IPS DF 19.7 (cell line): ENCODE measurements at regions not wholly inside any gene's neighbourhood (a gene's known extent, or its start where the extent isn't known, plus 50 kb on each side); places are given as distances from the start of the nearest gene placed in this dataset.
A peak's percentile ranks its signal among the peaks of the same experiment; 100 is the strongest.

Experiments used
- DNase-seq: peaks from one replicate; pipeline ENCODE4 v3.0.0-alpha.2; 2013; ENCODE audit warnings: low read depth, low spot score

DNA sequence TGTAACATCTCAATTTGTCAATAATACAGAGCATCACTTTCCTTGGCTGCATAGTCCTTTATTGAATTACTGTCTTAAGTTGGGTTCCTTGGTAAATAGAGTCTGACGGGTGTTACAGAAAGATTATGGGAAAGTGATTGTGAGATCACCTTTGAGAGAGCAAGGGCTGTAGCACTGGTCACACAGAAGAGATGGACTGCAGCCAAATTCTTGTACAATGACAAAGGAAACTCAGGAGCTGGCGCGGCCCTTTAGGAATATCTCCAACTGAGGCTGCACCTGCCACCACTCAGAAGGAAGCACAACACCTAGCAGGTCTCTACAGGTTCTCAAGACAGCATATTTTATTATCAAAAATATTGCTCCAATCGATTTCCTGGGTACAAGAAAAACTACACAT lies 350.0 kb upstream of the ISL1 start:
- no peak for DNase-seq

DNA sequence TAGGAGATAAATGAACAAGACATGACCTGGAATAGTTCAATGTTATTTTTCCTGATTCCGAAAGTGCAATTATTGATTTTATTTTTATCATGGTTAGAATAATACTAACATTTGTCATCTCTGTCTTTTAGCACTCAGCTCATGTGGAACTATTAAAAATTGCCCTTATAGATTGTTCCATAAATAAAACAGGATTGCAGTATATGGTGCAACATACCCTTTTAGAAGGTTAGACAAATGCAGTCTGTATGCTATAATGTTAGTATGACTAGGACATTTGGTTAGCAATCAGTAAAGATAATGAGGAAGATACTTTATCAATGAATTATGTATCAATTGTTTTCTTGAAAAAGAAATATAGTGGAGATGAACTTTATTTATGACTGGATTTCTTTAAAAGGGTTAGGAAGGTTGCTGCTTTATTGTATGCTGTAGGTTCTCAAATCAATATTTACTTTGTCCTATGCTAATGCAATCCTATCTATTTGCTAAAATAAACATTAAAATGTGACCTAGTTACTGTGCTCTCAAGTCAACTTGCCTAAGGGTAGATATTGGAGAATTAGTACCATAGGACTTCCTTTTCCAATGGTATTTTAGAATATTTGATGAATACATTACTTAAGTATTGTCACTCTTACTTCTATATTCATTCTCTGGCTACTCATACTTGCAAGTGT lies 348.9 kb upstream of the ISL1 start:
- no peak for DNase-seq

DNA sequence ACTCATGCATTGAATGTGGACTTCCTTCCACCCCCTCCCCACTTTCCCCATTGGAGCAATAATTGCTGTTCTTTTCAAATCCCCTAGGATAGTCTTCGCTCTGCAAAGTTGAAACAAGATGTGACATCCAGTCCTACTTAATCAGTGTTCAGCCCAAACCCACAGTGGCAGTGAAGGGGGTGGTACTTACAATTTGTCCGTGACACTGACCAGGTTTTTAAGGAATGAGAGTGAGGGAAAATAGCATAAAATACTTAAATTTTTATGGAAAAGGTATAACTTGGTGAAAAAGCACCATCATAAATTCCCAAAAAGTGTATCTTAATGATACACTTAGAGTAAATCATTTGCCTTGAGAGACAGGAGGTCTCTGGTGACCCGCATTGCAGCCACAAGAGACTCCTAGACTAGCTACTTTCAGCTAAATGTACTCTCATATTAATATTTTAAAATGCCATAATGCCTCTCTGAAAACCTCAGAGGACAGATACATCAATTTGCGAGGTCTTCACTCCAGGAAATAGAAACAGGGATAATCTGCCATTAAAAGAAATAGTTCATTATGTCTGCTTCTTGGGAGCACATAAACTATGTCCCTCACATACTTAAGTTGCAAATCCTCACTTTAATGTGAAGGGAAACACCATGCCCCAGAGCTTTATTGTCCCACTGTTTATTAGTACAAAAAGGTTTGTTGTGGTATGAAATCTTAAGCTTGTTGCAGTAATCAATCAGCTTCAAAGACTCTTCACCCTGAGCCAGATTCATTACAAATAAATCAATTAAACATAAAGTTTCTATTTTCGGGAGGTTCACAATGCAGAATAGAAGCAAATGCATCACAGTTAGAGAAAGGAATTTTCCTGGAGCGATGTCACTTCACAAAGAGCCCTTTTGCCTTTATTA lies 343.6 kb upstream of the ISL1 start:
- no peak for DNase-seq

DNA sequence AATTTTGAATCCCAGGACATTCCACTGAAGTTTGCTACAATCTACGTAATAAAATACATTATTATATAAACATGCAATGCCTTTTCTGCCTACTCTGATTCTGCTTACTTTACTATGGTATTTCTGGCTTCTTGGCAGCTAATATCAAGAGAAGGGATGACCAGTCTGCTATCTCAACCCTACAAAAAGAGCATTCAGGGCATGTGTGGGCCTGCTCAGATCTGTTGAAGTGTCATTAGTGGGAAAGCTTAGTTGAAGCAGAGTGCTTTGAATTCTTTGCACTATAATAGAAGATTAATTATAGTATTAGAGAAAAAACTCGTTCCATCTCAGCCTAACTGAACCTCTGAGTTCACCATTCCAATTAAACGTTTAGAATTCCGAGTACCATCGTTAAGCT lies 339.5 kb upstream of the ISL1 start:
- DNase-seq: no peak

DNA sequence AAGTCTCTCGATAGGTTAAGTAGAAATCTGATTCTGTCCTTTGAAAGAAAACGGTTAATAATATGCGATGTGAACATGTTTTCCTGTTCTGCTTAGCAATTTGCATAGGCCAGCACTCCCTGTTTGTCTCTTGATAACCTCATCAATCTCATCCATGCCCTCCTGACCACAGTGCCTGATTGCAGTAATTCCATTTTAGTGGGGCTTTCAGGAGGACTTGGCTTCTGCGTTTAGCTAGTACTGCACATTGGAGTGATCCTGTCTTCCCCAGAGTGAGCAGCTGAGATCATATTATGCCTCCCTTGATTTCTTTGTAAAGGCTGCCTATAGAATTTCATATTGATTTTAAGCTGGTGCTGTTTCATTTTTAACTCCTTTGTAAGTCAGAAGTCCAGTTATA lies 335.9 kb upstream of the ISL1 start:
- DNase-seq: no peak

DNA sequence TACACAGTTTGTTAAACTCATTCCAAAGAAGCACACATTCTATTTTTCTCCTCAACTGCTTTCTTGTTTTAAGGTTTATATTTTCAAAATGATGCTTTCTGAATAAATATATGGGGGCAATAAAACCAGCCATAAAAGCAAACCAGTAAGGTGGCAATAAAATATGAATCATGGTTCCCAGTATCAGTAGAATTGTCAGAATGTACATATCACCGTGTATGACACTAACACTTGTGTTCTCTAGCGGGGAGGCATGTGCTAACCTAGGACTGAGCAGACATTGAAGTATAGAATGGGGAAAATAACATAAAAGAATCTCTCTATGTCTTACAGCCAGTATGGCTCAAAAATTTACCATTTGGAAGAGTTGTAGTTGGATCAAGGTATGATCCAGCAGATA lies 329.9 kb upstream of the ISL1 start:
- no peak for DNase-seq

DNA sequence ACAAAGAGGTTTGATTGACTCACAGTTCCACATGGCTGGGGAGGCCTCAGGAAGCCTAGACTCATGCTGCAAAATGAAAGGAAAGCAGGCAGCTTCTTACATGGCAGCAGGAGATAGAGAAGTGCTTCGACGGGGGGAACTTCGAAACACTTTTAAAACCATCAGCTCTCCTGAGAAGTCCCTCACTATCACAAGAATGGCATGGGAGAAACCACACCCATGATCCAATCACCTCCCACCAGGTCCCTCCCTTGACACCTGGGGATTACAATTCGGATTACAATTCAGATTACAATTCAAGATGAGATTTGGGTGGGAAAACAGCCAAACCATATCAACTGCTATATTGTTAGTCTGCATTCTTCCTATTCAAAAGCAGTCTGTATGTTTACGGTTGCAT lies 322.3 kb upstream of the ISL1 start:
- DNase-seq: no peak

DNA sequence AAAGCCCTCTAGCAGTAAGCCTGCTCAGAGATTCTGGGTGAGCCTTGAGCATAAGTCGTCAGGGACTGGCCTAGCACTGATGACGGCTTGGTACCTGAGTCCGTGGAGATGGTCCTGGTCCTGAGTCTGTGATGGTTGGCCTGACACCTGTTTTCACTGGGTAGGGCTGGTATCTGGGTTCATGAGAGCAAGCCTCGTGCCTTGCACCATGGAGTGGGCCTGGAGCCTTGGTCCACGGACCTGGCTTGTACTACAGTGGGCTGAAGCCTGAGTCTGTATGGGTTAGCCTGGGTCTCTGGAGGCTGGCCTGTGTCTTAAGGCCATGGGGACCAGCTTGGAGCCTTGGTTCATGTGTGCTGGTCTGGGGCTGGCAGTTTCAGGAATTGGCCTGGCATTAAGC lies 310.3 kb upstream of the ISL1 start:
- no peak for DNase-seq

DNA sequence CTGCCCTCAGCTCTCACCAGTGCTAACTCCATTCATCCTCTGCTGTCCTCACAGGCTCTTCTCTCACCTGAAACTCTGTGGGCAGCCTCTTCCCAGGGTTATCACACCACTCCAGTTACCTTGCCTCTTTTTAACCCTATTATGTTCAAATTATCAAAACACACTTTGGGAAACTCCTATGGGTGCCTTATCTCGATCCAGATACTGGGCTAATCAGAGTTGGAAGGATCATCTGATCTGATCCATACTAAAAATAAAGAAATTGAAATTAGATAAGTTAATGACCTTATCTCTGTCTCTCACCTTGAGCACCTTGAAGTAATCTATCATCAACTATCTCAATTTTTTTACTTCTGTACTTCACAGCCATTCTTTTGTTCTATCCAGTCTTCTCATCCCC lies 300.5 kb upstream of the ISL1 start:
- no peak for DNase-seq

DNA sequence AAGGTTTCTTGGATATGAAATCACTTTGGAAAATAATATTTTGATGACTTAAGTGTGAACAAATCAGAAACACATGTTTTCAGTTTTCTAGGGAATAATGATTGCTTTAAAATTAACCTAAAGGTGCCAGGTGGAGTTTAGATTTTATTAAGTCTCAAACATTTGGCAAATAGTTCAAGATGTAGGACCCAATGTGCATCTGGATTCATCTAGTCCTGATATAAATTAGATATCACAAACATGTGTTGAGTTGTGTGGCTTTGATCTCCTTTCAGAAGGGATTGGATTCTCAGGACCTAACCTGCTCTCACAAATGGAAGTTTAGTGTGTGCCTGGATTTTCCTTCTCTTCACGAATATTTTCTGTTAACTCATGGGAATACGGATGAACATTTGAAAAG lies 291.4 kb upstream of the ISL1 start:
- DNase-seq: no peak

DNA sequence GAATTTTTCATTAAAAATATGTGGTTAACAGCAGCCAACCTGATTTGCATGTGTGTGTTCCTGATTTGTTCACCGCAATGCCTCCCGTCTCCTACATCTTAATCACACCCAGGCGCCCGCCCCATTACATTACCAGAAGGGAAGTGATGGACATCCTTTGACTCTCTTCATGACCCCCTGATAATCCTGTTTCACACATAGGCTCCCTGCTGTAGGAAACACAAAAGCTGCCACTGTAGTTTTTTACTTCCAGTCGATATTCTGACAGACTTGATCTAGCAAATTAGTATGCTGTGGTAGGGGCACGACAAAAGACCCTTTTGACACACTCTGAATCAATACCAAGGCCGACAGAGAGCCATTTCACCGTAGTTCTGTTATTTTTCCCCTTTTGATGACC lies 287.8 kb upstream of the ISL1 start:
- DNase-seq: no peak

DNA sequence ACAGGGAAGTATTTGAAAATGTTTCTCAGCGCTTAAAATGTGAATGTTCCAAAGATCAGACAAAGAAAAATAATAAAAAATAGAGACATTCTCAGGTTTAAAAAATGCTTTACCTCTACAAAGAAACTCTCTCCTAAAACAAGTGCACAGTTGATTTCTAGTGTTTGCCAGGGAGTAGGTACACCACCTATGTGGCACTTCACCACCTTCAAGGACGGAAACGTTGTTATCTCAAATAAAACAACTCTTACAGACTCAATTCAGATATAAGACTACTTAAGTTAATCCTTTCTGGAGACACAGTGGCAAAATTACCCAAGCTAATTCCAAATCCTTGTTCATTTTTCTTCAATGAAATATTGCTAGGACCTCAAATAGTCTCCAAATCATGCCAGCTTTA lies 286.4 kb upstream of the ISL1 start:
- DNase-seq: no peak

DNA sequence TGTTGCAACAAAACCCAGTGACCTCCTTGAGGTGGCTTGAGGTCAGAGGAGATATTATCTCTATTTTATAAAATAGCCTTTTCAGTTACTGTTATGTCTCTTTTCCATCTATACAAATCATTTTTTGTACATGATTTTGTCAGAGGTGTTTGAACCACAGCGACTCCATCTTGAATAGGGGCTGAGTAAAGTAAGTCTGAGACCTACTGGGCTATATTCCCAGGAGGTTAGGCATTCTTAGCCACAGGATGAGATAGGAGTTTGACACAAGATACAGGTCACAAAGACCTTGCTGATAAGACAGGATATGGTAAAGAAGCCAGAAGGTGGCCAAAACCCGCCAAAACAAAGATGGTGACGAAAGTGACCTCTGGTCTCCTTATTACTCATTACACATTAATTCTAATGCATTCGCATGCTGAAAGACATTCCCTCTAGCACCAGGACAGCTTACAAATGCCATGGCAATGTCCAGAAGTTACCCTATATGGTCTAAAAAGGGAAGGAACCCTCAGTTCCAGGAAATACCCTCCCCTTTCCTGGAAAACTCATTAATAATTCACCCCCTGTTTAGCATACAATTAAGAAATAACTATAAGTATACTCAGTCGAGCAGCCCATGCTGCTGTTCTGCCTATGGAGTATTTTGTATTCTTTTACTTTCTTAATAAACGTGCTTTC lies 283.9 kb upstream of the ISL1 start:
- DNase-seq: no peak

DNA sequence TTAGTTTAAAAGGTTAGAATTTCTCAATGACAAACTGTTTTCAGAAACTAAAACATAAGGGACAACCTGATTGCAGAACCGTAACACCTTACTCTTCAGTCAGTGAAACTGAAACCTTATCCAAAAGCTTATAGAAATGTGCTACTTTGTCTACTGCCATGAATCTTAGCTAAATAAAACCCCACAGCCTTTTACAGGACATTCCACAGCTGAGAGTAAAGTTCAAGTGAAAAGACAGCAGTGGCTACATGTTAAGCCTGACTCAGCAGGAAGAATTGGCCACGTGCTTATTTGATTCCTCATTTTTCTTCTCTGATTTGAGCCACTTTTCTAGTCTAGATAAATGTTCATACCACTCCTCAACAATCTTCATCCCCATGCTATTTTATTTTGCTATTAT lies 278.7 kb upstream of the ISL1 start:
- no peak for DNase-seq

DNA sequence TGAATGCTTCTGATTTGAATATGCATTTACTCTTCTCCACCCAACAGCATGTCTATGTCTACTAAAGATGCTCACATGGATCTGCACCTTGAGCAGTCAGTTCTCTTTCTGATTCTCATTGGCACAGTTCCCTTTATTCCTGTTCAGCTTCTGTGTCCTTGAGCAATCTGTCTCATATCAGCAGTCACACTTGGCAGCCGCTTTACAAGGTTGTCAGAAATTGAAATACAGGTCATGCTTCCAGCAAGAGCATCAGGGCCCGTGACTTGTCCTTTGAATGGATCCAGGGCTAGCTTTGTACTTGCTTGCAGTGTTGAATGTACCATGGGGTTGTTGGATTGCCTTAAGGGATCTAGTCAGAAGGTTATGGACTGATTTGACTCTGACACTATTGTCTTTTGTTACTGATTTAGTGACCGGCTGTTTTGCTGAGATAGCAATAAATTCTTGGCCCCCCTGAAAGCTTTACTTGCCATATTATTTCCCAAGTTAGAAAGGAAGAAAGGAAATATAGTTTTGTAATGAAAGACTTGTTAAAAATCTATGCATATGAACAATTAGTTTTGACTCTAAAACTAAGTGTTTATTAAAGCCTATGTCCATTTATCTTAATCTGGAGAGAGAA lies 273.4 kb upstream of the ISL1 start:
- no peak for DNase-seq

DNA sequence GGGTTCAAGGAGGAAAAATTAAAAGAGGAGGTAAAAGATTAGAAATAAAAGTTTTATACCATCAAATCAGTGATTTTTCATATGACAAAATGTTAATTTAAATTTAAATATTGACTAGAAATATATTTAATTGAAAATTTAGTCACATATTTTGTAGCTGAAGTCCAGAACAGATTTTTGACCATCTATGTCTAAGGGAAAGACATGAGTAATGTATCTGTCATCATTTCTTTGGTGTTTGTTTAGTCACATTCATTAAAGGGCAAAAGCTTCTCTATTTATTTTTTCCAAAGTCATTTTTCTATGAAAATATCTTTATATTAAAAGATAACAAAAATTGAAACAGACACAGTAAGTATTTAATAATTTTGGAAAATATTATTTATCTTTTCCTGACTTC lies 252.0 kb upstream of the ISL1 start:
- DNase-seq: no peak

DNA sequence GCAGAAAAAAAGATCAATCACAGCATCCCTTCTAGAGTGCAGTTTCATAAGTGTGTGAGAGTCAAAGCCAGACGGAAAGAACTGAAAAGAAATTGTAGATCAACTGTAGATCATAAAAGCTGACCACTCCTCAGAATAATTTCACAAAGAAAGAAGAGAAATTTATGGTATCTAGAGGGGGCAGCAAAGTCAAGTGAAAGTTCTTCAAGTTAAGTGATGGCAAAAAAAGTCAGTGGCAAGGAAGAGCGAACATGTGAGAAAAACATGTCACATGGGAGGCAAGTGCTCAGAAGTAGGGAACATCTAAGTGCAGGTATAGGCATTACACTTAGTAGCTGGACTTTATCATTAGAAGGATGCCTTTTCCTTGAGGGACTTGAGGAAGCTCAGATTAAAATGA lies 245.1 kb upstream of the ISL1 start:
- no peak for DNase-seq

DNA sequence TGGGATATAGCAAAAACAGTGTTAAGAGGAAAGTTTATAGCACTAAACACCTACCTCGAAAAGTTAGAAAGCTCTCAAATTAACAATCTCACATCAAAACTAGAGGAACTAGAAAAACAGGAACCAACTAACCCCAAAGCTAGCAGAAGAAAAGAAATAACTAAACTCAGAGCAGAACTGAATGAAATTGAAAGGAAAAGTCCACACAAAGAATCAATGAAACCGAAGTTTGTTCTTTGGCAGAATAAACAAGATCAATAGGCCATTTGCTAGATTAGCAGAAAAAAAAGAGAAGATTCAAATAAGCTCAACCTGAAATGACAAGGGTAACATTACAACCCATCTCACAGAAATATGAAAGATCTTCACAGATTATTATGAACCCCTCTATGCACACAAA lies 234.8 kb upstream of the ISL1 start:
- DNase-seq: no peak

DNA sequence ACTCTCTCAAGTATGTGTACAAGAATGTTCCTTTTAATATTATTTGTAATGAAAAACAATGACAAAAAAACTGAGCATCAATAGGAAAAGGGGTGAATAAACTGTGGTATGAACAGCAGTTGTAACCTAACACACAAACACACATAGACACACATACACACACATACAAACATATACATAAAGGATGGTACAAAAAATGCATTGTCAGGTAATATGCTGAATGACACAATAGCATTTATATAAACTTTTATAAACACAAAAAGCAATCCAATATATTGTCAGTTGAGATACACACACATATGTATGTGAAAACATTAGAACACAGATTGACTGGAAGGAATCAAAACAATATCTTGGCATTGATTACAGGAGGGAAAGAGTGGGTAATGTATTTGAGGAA lies 227.0 kb upstream of the ISL1 start:
- no peak for DNase-seq

DNA sequence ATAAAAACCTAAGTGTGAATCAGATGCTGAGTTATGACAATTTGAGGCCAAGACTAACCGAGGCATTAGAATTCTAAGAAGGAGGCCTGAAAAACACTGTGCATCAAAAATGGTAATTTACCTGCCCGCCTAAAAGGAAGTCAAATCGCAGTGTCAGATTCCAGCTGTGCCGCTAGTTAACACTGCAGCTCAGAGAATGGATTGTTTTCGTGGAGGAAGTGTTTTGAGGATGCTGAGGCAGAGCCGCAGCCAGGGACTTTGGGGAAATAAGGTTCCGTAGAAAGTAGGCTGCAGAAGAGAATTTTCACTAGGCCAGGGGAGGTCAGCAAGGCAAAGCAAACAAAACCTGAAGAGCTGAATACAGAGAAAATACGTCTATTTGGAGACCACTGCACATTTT lies 226.4 kb upstream of the ISL1 start:
- peak; percentile 52 for DNase-seq

DNA sequence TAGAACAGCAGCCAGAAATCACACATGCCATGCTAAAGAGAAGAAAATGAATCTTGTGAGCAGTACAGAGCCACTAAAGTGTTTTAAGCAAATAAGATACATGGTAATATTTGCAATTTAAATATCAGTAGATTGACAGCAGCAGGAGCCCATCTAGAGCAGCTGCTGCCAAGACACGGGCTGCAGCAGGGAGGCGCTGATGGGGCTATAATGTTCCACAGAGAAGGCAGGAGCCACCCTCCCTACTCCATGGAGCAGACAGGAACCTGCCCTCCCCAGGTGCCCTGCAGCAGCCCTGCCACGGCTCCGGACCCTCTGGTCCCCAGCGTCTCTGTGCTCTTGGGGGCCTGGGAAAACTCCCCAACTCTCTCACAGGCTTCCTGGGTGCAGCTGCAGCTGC lies 224.1 kb upstream of the ISL1 start:
- DNase-seq: peak; percentile 7

DNA sequence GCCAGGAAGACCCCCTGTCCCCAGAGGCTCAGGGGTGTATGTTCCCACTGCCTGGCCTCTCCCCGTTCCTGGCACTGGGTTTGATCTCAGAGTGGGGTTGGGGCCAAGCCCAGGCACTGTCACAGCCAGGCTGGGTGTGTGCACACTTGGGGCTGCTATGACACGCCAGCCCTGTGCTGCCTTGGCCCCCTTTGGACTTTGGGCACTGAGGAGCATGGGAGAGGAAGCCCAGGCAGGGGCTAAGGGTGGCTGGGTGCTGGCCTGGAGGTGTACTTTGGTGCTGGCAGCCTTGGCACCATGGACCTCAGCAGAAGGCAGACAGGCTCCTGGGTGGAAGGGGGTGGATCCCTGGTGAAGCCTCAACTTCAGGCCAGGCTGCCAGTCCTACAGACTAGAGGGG lies 223.6 kb upstream of the ISL1 start:
- no peak for DNase-seq
